C4-2B (cell line): ENCODE measurements at regions not wholly inside any gene's neighbourhood (a gene's known extent, or its start where the extent isn't known, plus 50 kb on each side); places are given as distances from the start of the nearest gene placed in this dataset.

Source experiments
- H3K27ac ChIP-seq: fragments of 450-650 bp; 2 replicates; pipeline ENCODE4 v1.5.1; 2017
- CTCF ChIP-seq: fragments of 450-650 bp; conservative IDR thresholded peaks from 2 replicates; pipeline ENCODE4 v1.5.1; 2017; ENCODE audit warnings: mild to moderate bottlenecking
- ZFX ChIP-seq: fragments of 450-650 bp; IDR thresholded peaks from 2 replicates; pipeline ENCODE4 v1.6.1; 2017

GRCh38 chr11:109155291-109155690 lies 266.7 kb upstream of the C11orf87 start:
- no peak for TF ChIP-seq CTCF
- no peak for TF ChIP-seq ZFX
- H3K27ac ChIP-seq, result no peak overlapping the region

DNA sequence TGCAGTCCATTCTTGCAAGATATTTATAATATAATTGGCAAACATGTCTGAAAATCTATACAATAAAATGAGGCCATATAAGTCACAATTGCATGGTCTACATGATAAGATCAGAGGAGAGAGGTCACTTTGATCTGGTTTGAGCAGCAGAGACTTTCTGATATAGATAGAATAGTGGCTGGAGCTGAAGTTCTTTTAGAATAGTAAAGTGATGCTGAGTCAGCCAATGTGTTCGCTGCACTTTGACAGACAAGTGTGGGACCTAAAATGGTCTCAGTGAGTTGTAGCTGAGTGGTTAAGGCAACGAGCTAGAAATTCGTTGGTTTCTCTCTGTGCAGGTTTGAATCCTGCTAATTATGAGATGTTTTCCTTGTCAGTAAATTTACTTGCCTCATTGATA lies 257.0 kb upstream of the C11orf87 start:
- TF ChIP-seq ZFX (no peak), CTCF (no peak)
- no peak overlapping the region for H3K27ac ChIP-seq

- TF ChIP-seq ZFX (no peak), CTCF (no peak)
- H3K27ac ChIP-seq, result no peak overlapping the region
Measured at GRCh38 chr11:109166441-109166840, 255.5 kb upstream of the C11orf87 start.

DNA sequence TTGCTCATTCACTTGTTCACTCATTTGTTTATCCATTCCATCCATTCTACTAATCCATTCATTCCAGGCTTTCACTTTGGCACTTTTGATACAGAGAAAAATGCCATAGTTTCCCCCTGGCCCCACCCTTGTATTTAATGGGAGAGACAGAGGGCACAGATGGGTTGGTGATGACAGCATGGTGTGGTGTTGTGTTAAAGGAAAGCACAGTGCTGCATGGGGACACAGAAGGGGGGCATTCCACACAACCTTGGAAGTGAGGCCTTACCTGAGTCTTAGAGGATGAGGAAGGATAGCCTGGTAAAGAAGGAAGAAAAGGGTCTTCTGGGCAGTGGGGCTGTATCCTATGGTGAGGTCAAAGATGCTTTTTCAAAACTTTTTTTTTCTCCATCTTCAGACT lies 248.5 kb upstream of the C11orf87 start:
- TF ChIP-seq ZFX (no peak), CTCF (no peak)
- H3K27ac ChIP-seq, result no peak overlapping the region

- H3K27ac ChIP-seq, result no peak overlapping the region
- TF ChIP-seq CTCF, result no peak
- no peak for TF ChIP-seq ZFX
Measured at GRCh38 chr11:109184376-109184775, 237.6 kb upstream of the C11orf87 start.

GRCh38 chr11:109192864-109193263 lies 229.1 kb upstream of the C11orf87 start:
- no peak overlapping the region for H3K27ac ChIP-seq

DNA sequence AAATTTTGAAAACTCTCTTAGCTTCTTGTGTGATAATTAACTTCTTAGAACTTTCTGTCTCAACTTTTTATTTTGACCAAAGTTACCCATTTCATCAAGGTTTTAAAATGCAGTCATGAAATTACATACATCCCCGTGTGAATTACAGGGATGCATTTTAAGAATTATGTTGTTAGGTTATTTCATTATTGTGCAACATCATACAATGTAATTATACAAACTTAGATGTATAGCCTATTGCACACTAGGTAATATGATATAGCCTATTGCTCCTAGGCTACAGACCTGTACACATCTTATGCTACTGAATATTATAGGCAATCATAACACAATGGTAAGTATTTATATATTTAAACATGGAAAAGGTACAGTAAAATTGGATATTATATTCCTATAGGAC lies 228.1 kb upstream of the C11orf87 start:
- TF ChIP-seq ZFX, result no peak
- no peak for TF ChIP-seq CTCF
- H3K27ac ChIP-seq, result no peak overlapping the region

More at GRCh38 chr11:109192864-109193263, 229.1 kb upstream of the C11orf87 start:
- TF ChIP-seq CTCF (no peak), ZFX (no peak)
